ENCODE measurements at regions not wholly inside any gene's neighbourhood (a gene's known extent, or its start where the extent isn't known, plus 50 kb on each side); places are given as distances from the start of the nearest gene placed in this dataset.

DNA sequence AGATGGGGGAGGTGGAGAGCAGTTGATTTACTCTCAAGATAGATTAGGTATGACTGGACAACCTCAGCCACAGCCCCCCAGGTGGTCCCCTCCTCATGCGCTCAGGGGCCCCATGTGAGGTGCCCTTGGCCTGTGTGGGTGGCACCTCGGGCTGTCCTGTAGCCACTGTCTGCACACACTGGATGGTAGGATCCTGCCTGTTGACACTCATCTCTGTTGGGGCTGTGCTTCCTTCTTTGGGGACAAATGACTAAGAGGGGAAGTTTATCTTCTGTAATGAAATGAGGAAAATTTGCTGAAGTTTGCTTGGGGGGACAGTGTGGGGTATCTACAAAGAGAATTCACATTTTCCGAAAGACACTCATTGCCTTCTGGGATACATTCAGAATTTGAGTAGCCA lies 53.6 kb upstream of the ANTXRL start:
- intact Hi-C loops (cut with DNase I), result no loop called here
- Histone ChIP-seq H3K4me3 (no peak overlapping the region), H3K27ac (no peak overlapping the region), H3K36me3 (no peaks in the 10 kb centered on the region), H3K9me3 (no peaks in the 10 kb centered on the region), H3K27me3 (no peaks in the 10 kb centered on the region), H3K4me1 (no peaks in the 10 kb centered on the region)
- no peak for DNase-seq (ENCODE audit: low spot score in 2 of 2)
- TF ChIP-seq, protein P1, sequence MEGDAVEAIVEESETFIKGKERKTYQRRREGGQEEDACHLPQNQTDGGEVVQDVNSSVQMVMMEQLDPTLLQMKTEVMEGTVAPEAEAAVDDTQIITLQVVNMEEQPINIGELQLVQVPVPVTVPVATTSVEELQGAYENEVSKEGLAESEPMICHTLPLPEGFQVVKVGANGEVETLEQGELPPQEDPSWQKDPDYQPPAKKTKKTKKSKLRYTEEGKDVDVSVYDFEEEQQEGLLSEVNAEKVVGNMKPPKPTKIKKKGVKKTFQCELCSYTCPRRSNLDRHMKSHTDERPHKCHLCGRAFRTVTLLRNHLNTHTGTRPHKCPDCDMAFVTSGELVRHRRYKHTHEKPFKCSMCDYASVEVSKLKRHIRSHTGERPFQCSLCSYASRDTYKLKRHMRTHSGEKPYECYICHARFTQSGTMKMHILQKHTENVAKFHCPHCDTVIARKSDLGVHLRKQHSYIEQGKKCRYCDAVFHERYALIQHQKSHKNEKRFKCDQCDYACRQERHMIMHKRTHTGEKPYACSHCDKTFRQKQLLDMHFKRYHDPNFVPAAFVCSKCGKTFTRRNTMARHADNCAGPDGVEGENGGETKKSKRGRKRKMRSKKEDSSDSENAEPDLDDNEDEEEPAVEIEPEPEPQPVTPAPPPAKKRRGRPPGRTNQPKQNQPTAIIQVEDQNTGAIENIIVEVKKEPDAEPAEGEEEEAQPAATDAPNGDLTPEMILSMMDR (IDR thresholded peaks at IDR 0.05), result no peak

DNA sequence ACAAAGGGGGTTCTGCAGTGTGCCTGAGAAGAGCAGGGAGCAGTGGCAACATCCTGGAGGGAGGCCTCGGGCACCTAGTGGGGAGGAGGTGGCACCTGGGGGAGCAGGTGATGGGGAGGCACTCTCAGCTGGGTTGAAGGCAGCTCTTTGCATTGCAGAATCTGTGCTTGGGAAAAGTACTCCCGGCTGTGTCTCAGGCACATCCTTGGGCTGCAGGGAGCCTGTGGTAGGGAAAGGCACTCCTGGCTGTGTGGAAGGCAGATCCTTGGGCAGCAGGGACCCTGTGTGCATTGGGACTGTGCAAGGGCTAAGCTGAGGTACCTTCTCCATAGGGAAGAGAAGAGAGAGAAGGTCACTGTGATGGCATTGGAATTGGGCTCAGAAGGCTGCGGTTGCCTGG lies 52.8 kb upstream of the ANTXRL start:
- no peaks in the 10 kb centered on the region for H3K9me3 ChIP-seq
- intact Hi-C loops (cut with DNase I), result no loop called here
- H3K27ac ChIP-seq, result no peak overlapping the region
- no peaks in the 10 kb centered on the region for H3K4me1 ChIP-seq
- DNase-seq (ENCODE audit: low spot score in 2 of 2), result no peak
- TF ChIP-seq, protein P1 (IDR thresholded peaks at IDR 0.05), result no peak
- no peak overlapping the region for H3K4me3 ChIP-seq
- no peaks in the 10 kb centered on the region for H3K36me3 ChIP-seq
- no peaks in the 10 kb centered on the region for H3K27me3 ChIP-seq

DNA sequence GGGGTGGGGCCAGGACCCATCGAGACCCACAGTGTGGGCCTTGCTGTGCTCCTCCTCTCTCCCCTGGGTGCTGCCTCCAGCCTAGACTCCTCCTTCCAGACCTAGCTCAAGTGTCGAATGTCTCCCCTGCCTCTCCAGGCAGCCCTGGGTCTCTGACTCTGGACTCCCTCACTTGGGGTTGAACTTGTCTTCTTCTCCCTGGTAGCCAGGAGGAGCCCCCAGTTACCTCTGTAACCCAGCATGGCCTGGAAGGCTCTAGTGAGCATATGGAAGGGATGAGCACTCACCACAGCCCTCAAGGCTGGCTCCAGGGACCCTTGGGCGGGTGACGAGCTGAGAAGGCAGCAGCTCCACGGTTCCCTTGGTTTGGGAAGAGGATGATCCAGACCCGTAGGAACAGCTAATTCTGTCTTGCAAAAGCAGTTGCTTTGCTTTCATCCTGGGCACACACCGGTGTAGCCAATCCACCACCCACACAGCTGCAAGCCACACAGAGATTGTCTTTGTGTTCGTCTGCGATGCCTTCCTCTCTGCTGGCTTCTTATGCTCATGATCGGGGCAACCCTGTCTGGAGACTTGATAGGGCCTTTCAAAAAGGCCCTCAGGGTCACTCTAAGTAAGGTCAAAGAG lies 52.3 kb upstream of the ANTXRL start:
- Histone ChIP-seq H3K4me1 (no peaks in the 10 kb centered on the region), H3K4me3 (no peak overlapping the region), H3K27me3 (no peaks in the 10 kb centered on the region), H3K36me3 (no peaks in the 10 kb centered on the region), H3K27ac (no peak overlapping the region), H3K9me3 (no peaks in the 10 kb centered on the region)
- no peak for DNase-seq (ENCODE audit: low spot score in 2 of 2)
- TF ChIP-seq, protein P1 (IDR thresholded peaks at IDR 0.05), result no peak
- intact Hi-C loops (cut with DNase I), result no loop called here

DNA sequence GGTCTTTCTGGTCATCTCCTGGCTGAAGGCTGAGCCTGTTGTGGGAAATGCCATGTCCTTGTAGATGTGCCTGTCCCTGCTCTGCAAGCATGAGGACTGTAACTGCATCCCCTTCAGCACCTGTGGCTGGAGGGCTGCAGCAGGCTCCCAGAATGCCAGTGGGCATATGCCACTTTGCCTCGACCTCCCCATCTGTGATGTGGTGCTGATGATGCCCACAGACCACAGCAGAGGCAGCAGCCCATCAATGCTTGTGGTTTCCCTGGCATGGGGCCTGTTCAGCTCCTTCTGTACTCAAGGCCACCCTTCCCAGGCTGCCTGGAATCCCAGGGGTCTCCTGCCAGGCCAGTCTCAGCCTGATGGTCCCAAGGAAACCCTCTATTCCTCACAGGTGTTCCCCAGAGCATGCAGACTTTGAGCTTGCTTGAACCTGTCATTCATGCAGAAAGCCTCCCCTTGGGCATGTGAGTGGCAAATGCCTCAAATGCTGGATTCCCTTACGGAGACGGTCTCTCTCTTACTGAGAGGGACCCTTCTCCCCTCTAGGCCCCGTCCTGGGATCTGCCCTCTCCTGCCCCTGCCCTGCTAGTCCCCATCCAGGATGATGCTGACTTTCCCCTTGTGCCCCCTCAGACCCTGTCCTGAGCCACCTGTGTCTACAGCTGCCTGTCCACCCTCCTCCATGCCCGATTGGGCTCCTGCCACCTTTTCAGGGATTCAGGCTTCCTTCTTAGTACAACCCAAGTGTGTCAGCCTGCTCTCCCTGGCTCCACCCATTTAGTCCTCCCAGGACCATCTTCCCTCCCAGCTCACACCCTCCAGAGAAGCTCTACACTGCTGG lies 50.9 kb upstream of the ANTXRL start:
- no peak for DNase-seq (ENCODE audit: low spot score in 2 of 2)
- Histone ChIP-seq H3K36me3 (no peaks in the 10 kb centered on the region), H3K9me3 (no peaks in the 10 kb centered on the region), H3K27ac (no peak overlapping the region), H3K4me1 (no peaks in the 10 kb centered on the region), H3K4me3 (no peak overlapping the region), H3K27me3 (no peaks in the 10 kb centered on the region)
- TF ChIP-seq, protein P1 (IDR thresholded peaks at IDR 0.05), result no peak
- intact Hi-C loops (cut with DNase I), result no loop called here

DNA sequence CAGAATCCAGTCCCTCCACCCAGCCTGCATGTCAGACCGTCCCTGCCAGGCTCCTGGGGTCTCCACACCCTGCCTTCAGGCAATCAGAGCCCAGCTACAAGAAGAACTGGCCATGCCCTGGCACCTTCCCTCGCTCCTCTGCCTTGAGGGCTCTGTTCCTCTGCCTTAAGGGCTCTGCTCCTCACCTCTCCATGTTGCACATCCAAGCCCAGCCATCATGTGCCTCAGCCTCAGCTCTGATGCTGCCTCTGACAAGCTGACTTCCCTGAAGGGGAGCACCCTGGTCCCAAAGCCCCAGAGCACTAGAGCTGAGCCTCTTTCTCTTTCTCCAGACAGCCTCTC lies 50.3 kb upstream of the ANTXRL start:
- peak in 1 of 2 donors; percentile 55 for DNase-seq (ENCODE audit: low spot score in 2 of 2)
- Histone ChIP-seq H3K9me3 (peaks cover 0 to under 1% of the 10 kb centered on the region in 2 donors), H3K27me3 (no peaks in the 10 kb centered on the region), H3K36me3 (no peaks in the 10 kb centered on the region), H3K4me3 (no peak overlapping the region), H3K4me1 (no peaks in the 10 kb centered on the region), H3K27ac (no peak overlapping the region)
- TF ChIP-seq, protein P1 (IDR thresholded peaks at IDR 0.05), result no peak
- intact Hi-C loops (cut with DNase I), result no loop called here

All from ascending aorta (tissue), 2 donors.